Liver (tissue), 3 donors: ENCODE measurements at regions not wholly inside any gene's neighbourhood (a gene's known extent, or its start where the extent isn't known, plus 50 kb on each side); places are given as distances from the start of the nearest gene placed in this dataset.

Experiments used
- GABPA ChIP-seq, 2 donors: IDR thresholded peaks in 1 of 2; conservative IDR thresholded peaks in 1 of 2; 2 replicates each; pipeline ENCODE4 v1.6.1; 2016; ENCODE audit warnings: antibody characterized with exemption in 2 of 2, mild to moderate bottlenecking in 1 of 2, moderate library complexity in 1 of 2
- JUND ChIP-seq, 2 donors: IDR thresholded peaks; 2 replicates each; pipeline ENCODE4 v1.6.1; 2016; ENCODE audit warnings: antibody characterized with exemption in 2 of 2
- TAF1 ChIP-seq: conservative IDR thresholded peaks from 2 replicates; pipeline ENCODE4 v1.6.1; 2016; ENCODE audit warnings: antibody characterized with exemption, mild to moderate bottlenecking
- TF ChIP-seq, protein P1 (sequence below): fragments of 150-350 bp; IDR thresholded peaks from 2 replicates; pipeline ENCODE4 v1.5.1; 2017; ENCODE audit warnings: improper control_type of control experiment, low read depth, low read length; ENCODE audit not compliant: missing input control
- TF ChIP-seq, protein P2 (sequence below): IDR thresholded peaks from 2 replicates; pipeline ENCODE4 v1.6.1; 2016; ENCODE audit warnings: antibody characterized with exemption
- TF ChIP-seq, protein P3 (sequence below): IDR thresholded peaks from 2 replicates; pipeline ENCODE4 v1.6.1; 2016; ENCODE audit warnings: antibody characterized with exemption, mild to moderate bottlenecking
- donor health status: healthy.
- donor health status: healthy.

DNA sequence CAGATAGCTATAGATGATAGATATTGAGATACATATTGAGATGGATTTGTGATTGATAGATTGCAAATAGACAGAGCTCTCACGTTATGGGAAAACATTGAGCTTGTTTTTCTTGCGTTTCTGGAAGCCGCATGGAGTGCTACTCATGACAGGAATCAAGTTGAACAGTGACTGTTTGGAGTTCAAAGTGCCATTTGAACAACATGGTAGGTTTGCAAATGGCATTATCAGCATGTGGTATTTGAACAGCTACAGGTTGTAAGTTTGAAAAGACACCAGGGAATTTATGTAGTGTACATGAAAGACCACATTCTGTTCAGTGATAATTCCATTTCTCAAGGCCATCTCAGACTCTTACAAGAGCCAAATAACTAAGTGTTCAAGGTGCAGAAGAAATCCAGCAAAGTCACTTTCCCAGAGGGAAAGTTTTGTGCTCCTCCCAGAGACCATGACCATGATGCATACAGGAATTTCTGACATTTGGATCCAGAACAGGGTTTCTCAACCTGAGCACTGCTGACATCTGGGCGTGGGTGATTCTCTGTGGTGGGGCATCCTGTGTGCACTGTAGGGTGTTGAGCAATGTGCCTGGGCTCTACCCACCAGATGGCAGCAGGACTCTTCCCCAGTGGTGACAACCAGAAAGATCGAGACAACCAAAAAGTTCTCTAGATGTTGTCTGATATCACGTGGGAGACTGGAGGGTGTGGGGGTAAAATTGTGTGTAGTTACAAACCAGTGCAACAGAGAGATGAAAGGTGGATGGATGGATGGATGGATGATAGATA, 399.1 kb upstream of the AMELY start:
- TF ChIP-seq JUND (IDR thresholded peaks at IDR 0.05): no peak
- TF ChIP-seq, protein P1, sequence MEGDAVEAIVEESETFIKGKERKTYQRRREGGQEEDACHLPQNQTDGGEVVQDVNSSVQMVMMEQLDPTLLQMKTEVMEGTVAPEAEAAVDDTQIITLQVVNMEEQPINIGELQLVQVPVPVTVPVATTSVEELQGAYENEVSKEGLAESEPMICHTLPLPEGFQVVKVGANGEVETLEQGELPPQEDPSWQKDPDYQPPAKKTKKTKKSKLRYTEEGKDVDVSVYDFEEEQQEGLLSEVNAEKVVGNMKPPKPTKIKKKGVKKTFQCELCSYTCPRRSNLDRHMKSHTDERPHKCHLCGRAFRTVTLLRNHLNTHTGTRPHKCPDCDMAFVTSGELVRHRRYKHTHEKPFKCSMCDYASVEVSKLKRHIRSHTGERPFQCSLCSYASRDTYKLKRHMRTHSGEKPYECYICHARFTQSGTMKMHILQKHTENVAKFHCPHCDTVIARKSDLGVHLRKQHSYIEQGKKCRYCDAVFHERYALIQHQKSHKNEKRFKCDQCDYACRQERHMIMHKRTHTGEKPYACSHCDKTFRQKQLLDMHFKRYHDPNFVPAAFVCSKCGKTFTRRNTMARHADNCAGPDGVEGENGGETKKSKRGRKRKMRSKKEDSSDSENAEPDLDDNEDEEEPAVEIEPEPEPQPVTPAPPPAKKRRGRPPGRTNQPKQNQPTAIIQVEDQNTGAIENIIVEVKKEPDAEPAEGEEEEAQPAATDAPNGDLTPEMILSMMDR: no peak
- TF ChIP-seq, protein P2, sequence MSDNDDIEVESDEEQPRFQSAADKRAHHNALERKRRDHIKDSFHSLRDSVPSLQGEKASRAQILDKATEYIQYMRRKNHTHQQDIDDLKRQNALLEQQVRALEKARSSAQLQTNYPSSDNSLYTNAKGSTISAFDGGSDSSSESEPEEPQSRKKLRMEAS: no peak
- TF ChIP-seq GABPA (IDR thresholded peaks at IDR 0.05 in 1 of 2, conservative IDR thresholded peaks at IDR 0.05 in 1 of 2): no peak
- TF ChIP-seq TAF1: no peak
- TF ChIP-seq, protein P3, sequence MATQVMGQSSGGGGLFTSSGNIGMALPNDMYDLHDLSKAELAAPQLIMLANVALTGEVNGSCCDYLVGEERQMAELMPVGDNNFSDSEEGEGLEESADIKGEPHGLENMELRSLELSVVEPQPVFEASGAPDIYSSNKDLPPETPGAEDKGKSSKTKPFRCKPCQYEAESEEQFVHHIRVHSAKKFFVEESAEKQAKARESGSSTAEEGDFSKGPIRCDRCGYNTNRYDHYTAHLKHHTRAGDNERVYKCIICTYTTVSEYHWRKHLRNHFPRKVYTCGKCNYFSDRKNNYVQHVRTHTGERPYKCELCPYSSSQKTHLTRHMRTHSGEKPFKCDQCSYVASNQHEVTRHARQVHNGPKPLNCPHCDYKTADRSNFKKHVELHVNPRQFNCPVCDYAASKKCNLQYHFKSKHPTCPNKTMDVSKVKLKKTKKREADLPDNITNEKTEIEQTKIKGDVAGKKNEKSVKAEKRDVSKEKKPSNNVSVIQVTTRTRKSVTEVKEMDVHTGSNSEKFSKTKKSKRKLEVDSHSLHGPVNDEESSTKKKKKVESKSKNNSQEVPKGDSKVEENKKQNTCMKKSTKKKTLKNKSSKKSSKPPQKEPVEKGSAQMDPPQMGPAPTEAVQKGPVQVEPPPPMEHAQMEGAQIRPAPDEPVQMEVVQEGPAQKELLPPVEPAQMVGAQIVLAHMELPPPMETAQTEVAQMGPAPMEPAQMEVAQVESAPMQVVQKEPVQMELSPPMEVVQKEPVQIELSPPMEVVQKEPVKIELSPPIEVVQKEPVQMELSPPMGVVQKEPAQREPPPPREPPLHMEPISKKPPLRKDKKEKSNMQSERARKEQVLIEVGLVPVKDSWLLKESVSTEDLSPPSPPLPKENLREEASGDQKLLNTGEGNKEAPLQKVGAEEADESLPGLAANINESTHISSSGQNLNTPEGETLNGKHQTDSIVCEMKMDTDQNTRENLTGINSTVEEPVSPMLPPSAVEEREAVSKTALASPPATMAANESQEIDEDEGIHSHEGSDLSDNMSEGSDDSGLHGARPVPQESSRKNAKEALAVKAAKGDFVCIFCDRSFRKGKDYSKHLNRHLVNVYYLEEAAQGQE: no peak
